Chondrocyte (in vitro differentiated cells): ENCODE measurements at regions not wholly inside any gene's neighbourhood (a gene's known extent, or its start where the extent isn't known, plus 50 kb on each side); places are given as distances from the start of the nearest gene placed in this dataset.

Experiments used
- DNase-seq: peaks from one replicate; pipeline ENCODE4 v3.0.0; 2021; ENCODE audit warnings: mixed read lengths, low spot score
- H3K27ac Mint-ChIP-seq: one replicate; pipeline ENCODE4 v1.8.0; 2021; ENCODE audit warnings: mild to moderate bottlenecking, moderate library complexity, mixed read lengths; ENCODE audit not compliant: unreplicated experiment
- H3K27me3 Mint-ChIP-seq: 2 replicates; pipeline ENCODE4 v1.8.0; 2021; ENCODE audit warnings: low read depth, mixed read lengths
- H3K36me3 Mint-ChIP-seq: 2 replicates; pipeline ENCODE4 v1.8.0; 2021; ENCODE audit warnings: low read depth, mixed read lengths
- H3K4me1 Mint-ChIP-seq: 2 replicates; pipeline ENCODE4 v1.8.0; 2021; ENCODE audit warnings: low read depth, mild to moderate bottlenecking, mixed read lengths
- H3K4me3 Mint-ChIP-seq: one replicate; pipeline ENCODE4 v1.8.0; 2021; ENCODE audit warnings: mild to moderate bottlenecking, moderate library complexity, mixed read lengths; ENCODE audit not compliant: unreplicated experiment
- H3K9me3 Mint-ChIP-seq: 2 replicates; pipeline ENCODE4 v1.8.0; 2021; ENCODE audit warnings: low read depth, mixed read lengths
- CTCF ChIP-seq: fragments of 200-600 bp; sonication (generic); IDR thresholded peaks from 2 replicates; pipeline ENCODE4 v1.5.0; 2021; ENCODE audit warnings: antibody characterized with exemption, mild to moderate bottlenecking, moderate library complexity

- Mint-ChIP-seq H3K27ac (no peak overlapping the region), H3K27me3 (peaks cover 13% of the 10 kb centered on the region), H3K9me3 (no peaks in the 10 kb centered on the region), H3K4me1 (no peaks in the 10 kb centered on the region), H3K36me3 (no peaks in the 10 kb centered on the region), H3K4me3 (no peak overlapping the region)
- DNase-seq: no peak
- TF ChIP-seq CTCF: no peak
These were observed 49.7 kb upstream of the ACP3 start for GRCh38 chr3:132267391-132267993.
